Loucy (cell line): ENCODE measurements at regions not wholly inside any gene's neighbourhood (a gene's known extent, or its start where the extent isn't known, plus 50 kb on each side); places are given as distances from the start of the nearest gene placed in this dataset.
"Not testable (repeated sequence)": the region's sequence is repeated elsewhere in the genome, so short reads cannot be mapped to it uniquely, and the experiment has no call there.

Source experiments
- H2AFZ ChIP-seq: fragments of 200-600 bp; sonication (generic); 2 replicates; pipeline ENCODE4 v1.6.0; 2016; ENCODE audit warnings: antibody characterized with exemption, mild to moderate bottlenecking, low read length, moderate library complexity
- H3F3A ChIP-seq: fragments of 200-600 bp; 2 replicates; pipeline ENCODE4 v1.6.0; 2016; ENCODE audit warnings: antibody characterized with exemption, low read depth, mild to moderate bottlenecking
- H3K27me3 ChIP-seq: fragments of 200-600 bp; sonication (generic); 2 replicates; pipeline ENCODE4 v1.6.1; 2014; ENCODE audit warnings: low read length, mild to moderate bottlenecking; ENCODE audit not compliant: insufficient read depth, poor library complexity, severe bottlenecking
- H3K36me3 ChIP-seq: fragments of 200-600 bp; sonication (generic); 2 replicates; pipeline ENCODE4 v1.6.1; 2016; ENCODE audit warnings: low read length; ENCODE audit not compliant: insufficient read depth
- H3K4me1 ChIP-seq: fragments of 200-600 bp; sonication (generic); 2 replicates; pipeline ENCODE4 v1.5.1; 2014; ENCODE audit warnings: low read length, mild to moderate bottlenecking; ENCODE audit not compliant: insufficient read depth, poor library complexity, severe bottlenecking
- H3K4me2 ChIP-seq: fragments of 200-600 bp; sonication (generic); 2 replicates; pipeline ENCODE4 v1.6.0; 2014; ENCODE audit warnings: antibody characterized with exemption, low read length, low read depth, mild to moderate bottlenecking; ENCODE audit not compliant: poor library complexity, severe bottlenecking
- H3K4me3 ChIP-seq: fragments of 200-600 bp; sonication (generic); 2 replicates; pipeline ENCODE4 v1.5.1; 2014; ENCODE audit warnings: low read length, mild to moderate bottlenecking, mixed read lengths; ENCODE audit not compliant: poor library complexity, severe bottlenecking
- H3K79me2 ChIP-seq: fragments of 200-600 bp; sonication (generic); 2 replicates; pipeline ENCODE4 v1.6.1; 2014; ENCODE audit warnings: low read length; ENCODE audit not compliant: insufficient read depth
- H3K9ac ChIP-seq: fragments of 200-600 bp; sonication (generic); 2 replicates; pipeline ENCODE4 v1.6.0; 2014; ENCODE audit warnings: mild to moderate bottlenecking, low read depth, low read length, moderate library complexity; ENCODE audit not compliant: poor library complexity, severe bottlenecking
- H3K9me2 ChIP-seq: fragments of 200-600 bp; sonication (generic); replicated peaks from 2 replicates; pipeline ENCODE4 v1.6.1; 2016; ENCODE audit warnings: low read depth, low read length, mixed read lengths
- H3K9me3 ChIP-seq: fragments of 200-600 bp; sonication (generic); 2 replicates; pipeline ENCODE4 v1.6.1; 2014; ENCODE audit warnings: mild to moderate bottlenecking, antibody characterized with exemption, low read length, low read depth; ENCODE audit not compliant: insufficient read depth
- H4K20me1 ChIP-seq: fragments of 200-600 bp; sonication (generic); 2 replicates; pipeline ENCODE4 v1.6.0; 2014; ENCODE audit warnings: antibody characterized with exemption, low read length, mild to moderate bottlenecking; ENCODE audit not compliant: insufficient read depth, poor library complexity, severe bottlenecking
- CTCF ChIP-seq: fragments of 200-600 bp; sonication (generic); conservative IDR thresholded peaks from 2 replicates; pipeline ENCODE4 v1.5.1; 2014; ENCODE audit warnings: mild to moderate bottlenecking, antibody characterized with exemption, low read length
- EZH2phosphoT487 ChIP-seq: fragments of 200-600 bp; IDR thresholded peaks from 2 replicates; pipeline ENCODE4 v1.6.1; 2018; ENCODE audit warnings: antibody characterized with exemption, mild to moderate bottlenecking, moderate library complexity, borderline replicate concordance

GRCh38 chr7:7005303-7005702 lies 177.0 kb upstream of the C1GALT1 start:
- Histone ChIP-seq H4K20me1 (no peaks in the 10 kb centered on the region), H3K36me3 (no peaks in the 10 kb centered on the region), H3K27me3 (no peaks in the 10 kb centered on the region), H3K4me2 (no peak overlapping the region), H3K9me3 (no peaks in the 10 kb centered on the region), H3F3A (no peaks in the 10 kb centered on the region), H2AFZ (no peak overlapping the region), H3K9ac (no peak overlapping the region), H3K9me2 (no peaks in the 10 kb centered on the region), H3K4me3 (no peak overlapping the region), H3K79me2 (no peaks in the 10 kb centered on the region), H3K4me1 (no peaks in the 10 kb centered on the region)
- TF ChIP-seq CTCF: no peak

GRCh38 chr7:7005949-7006348 lies 176.4 kb upstream of the C1GALT1 start:
- H3K27me3 ChIP-seq, H4K20me1 ChIP-seq, H3K4me3 ChIP-seq, H3K36me3 ChIP-seq, H2AFZ ChIP-seq, H3K9me2 ChIP-seq, H3F3A ChIP-seq, H3K4me1 ChIP-seq, H3K9ac ChIP-seq, H3K79me2 ChIP-seq, H3K9me3 ChIP-seq, H3K4me2 ChIP-seq: not testable (repeated sequence)

- not testable (repeated sequence) for H3K79me2 ChIP-seq, H3K4me3 ChIP-seq, H2AFZ ChIP-seq, H3K36me3 ChIP-seq, H3K9me3 ChIP-seq, H3K9me2 ChIP-seq, H3K4me2 ChIP-seq, H3K27me3 ChIP-seq, H3K4me1 ChIP-seq, H3F3A ChIP-seq, H3K9ac ChIP-seq, H4K20me1 ChIP-seq
Observed at GRCh38 chr7:7011241-7011640, 171.1 kb upstream of the C1GALT1 start.

- not testable (repeated sequence) for H3K4me2 ChIP-seq, H3K4me1 ChIP-seq, H3K36me3 ChIP-seq, H3K79me2 ChIP-seq, H3K9me3 ChIP-seq, H4K20me1 ChIP-seq, H3K9ac ChIP-seq, H3K27me3 ChIP-seq, H3F3A ChIP-seq, H3K9me2 ChIP-seq, H2AFZ ChIP-seq, H3K4me3 ChIP-seq
Observed at GRCh38 chr7:7011751-7012150, 170.6 kb upstream of the C1GALT1 start.

- Histone ChIP-seq H3K9ac (no peak overlapping the region), H3F3A (no peaks in the 10 kb centered on the region), H2AFZ (no peak overlapping the region), H3K36me3 (no peaks in the 10 kb centered on the region), H4K20me1 (no peaks in the 10 kb centered on the region), H3K9me3 (no peaks in the 10 kb centered on the region), H3K4me1 (no peaks in the 10 kb centered on the region), H3K79me2 (no peaks in the 10 kb centered on the region), H3K4me2 (no peak overlapping the region), H3K27me3 (no peaks in the 10 kb centered on the region), H3K4me3 (no peak overlapping the region), H3K9me2 (no peaks in the 10 kb centered on the region)
- no peak for TF ChIP-seq CTCF
- TF ChIP-seq EZH2phosphoT487: no peak
Observed at GRCh38 chr7:7014827-7015595, 167.3 kb upstream of the C1GALT1 start.
